HG03097 (cell line): ENCODE measurements at regions not wholly inside any gene's neighbourhood (a gene's known extent, or its start where the extent isn't known, plus 50 kb on each side); places are given as distances from the start of the nearest gene placed in this dataset.

ENCODE experiments used
- ATAC-seq: cut with Tn5 transposase; IDR thresholded peaks from one replicate; pipeline ENCODE4 v1.9.1; 2021; ENCODE audit not compliant: unreplicated experiment, low FRiP score

- ATAC-seq = no peak
These were observed 319.0 kb upstream of the PKDCC start for GRCh38 chr2:41728788-41729338.

- ATAC-seq = no peak
These were observed 317.9 kb upstream of the PKDCC start for GRCh38 chr2:41729800-41730364.

GRCh38 chr2:41735006-41735405 lies 312.8 kb upstream of the PKDCC start:
- no peak for ATAC-seq

- no peak for ATAC-seq
These were observed 312.3 kb upstream of the PKDCC start for GRCh38 chr2:41735476-41735875.

GRCh38 chr2:41736105-41736567 lies 311.7 kb upstream of the PKDCC start:
- peak; percentile 97 for ATAC-seq

GRCh38 chr2:41736586-41736985 lies 311.2 kb upstream of the PKDCC start:
- ATAC-seq = peak; percentile 42

GRCh38 chr2:41737888-41738287 lies 309.9 kb upstream of the PKDCC start:
- no peak for ATAC-seq

- peak; percentile 99 for ATAC-seq
These were observed 305.7 kb upstream of the PKDCC start for GRCh38 chr2:41741951-41742595.

- ATAC-seq = no peak
These were observed 304.5 kb upstream of the PKDCC start for GRCh38 chr2:41743324-41743723.

- ATAC-seq = no peak
These were observed 297.0 kb upstream of the PKDCC start for GRCh38 chr2:41750829-41751228.

- ATAC-seq = no peak
These were observed 287.9 kb upstream of the PKDCC start for GRCh38 chr2:41759880-41760279.

- ATAC-seq = no peak
These were observed 284.7 kb upstream of the PKDCC start for GRCh38 chr2:41763141-41763540.

GRCh38 chr2:41764131-41764530 lies 283.7 kb upstream of the PKDCC start:
- ATAC-seq = no peak

- no peak for ATAC-seq
These were observed 282.9 kb upstream of the PKDCC start for GRCh38 chr2:41764919-41765318.

GRCh38 chr2:41768310-41768709 lies 279.5 kb upstream of the PKDCC start:
- no peak for ATAC-seq

GRCh38 chr2:41771710-41772109 lies 276.1 kb upstream of the PKDCC start:
- no peak for ATAC-seq

GRCh38 chr2:41772697-41773096 lies 275.1 kb upstream of the PKDCC start:
- ATAC-seq = no peak

- ATAC-seq = no peak
These were observed 273.7 kb upstream of the PKDCC start for GRCh38 chr2:41774011-41774605.

GRCh38 chr2:41775366-41776025 lies 272.3 kb upstream of the PKDCC start:
- ATAC-seq = no peak

- ATAC-seq = no peak
These were observed 267.9 kb upstream of the PKDCC start for GRCh38 chr2:41779888-41780287.
